MG63 (cell line): ENCODE measurements at regions not wholly inside any gene's neighbourhood (a gene's known extent, or its start where the extent isn't known, plus 50 kb on each side); places are given as distances from the start of the nearest gene placed in this dataset.
"Not testable (repeated sequence)": the region's sequence is repeated elsewhere in the genome, so short reads cannot be mapped to it uniquely, and the experiment has no call there.

Experiments
- DNase-seq: peaks from one replicate; pipeline ENCODE4 v3.0.0-alpha.2; 2020
- H3K27me3 ChIP-seq: fragments of 250-450 bp; sonication (Bioruptor Pico); 2 replicates; pipeline ENCODE4 v1.5.1; 2020; ENCODE audit warnings: mild to moderate bottlenecking, moderate library complexity
- H3K36me3 ChIP-seq: fragments of 250-450 bp; sonication (Bioruptor Pico); 2 replicates; pipeline ENCODE4 v1.5.1; 2020; ENCODE audit warnings: mild to moderate bottlenecking, moderate library complexity
- H3K4me3 ChIP-seq: fragments of 250-450 bp; sonication (Bioruptor Pico); 2 replicates; pipeline ENCODE4 v1.5.1; 2020; ENCODE audit warnings: mild to moderate bottlenecking, moderate library complexity
- H3K9me3 ChIP-seq: fragments of 250-450 bp; sonication (Bioruptor Pico); 2 replicates; pipeline ENCODE4 v1.5.1; 2020; ENCODE audit warnings: mild to moderate bottlenecking, moderate library complexity

GRCh38 chr4:130698251-130698650 lies 1602.3 kb downstream of the C4orf33 start:
- no peaks in the 10 kb centered on the region for H3K9me3 ChIP-seq
- H3K27me3 ChIP-seq = no peaks in the 10 kb centered on the region

DNA sequence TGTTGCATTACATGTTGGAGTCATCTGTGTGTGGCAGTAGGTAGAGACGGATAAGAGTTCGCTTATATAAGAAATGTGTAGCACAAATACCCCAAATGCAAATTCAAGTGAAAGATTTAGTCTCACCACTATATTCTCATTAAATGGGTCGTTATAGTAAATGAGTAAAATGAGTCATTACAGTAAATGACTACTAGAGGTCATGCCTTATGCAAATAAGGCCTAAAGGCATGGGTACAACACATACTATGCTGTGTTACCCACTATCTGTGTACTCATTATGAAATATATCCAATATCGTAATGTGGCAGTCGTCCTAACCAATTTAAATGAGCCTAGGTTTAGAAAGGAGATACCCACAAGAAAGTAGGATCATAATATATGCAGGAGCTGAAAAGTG lies 1603.1 kb downstream of the C4orf33 start:
- no peaks in the 10 kb centered on the region for H3K36me3 ChIP-seq
- H3K27me3 ChIP-seq = no peaks in the 10 kb centered on the region
- no peaks in the 10 kb centered on the region for H3K9me3 ChIP-seq
- DNase-seq = no peak
- H3K4me3 ChIP-seq = no peak overlapping the region

More at GRCh38 chr4:130698251-130698650, 1602.3 kb downstream of the C4orf33 start:
- no peak overlapping the region for H3K4me3 ChIP-seq
- H3K36me3 ChIP-seq = no peaks in the 10 kb centered on the region
- no peak for DNase-seq

DNA sequence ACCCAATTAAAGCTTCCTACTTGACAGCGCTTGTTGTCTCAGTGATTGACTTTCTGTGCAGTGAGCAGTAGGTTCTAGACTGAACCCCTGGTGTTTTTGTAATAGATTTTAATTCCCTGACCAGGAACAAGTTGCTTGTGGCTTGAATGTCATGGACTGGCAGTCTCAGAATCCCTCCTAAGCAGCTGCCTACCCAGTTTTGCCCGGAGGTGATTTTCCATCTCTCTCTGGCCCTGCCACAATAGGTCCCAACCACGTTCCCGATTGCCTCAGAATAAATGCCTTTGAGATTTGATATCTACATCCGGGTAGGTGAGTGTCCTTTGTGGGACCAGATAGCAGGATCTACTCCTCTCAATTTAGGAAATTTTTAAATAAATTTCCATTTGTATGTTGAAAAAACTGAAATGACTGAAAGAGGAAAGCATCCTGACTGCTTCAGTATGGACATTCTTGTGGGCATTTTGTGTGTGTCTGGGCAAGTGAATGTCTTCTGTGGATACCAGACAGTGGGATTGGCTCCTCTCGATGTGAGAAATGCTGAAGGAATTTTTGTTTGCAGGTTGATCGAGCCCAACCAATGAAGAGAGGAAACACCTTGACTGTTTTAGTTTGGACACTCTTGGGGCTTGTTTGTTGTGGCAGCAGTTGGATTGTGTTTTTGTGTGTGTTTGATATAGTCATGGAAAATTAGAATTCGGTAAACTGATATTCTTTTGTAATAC lies 1607.4 kb downstream of the C4orf33 start:
- H3K9me3 ChIP-seq = no peaks in the 10 kb centered on the region
- no peaks in the 10 kb centered on the region for H3K27me3 ChIP-seq
- DNase-seq = no peak
- no peaks in the 10 kb centered on the region for H3K36me3 ChIP-seq
- H3K4me3 ChIP-seq = no peak overlapping the region

DNA sequence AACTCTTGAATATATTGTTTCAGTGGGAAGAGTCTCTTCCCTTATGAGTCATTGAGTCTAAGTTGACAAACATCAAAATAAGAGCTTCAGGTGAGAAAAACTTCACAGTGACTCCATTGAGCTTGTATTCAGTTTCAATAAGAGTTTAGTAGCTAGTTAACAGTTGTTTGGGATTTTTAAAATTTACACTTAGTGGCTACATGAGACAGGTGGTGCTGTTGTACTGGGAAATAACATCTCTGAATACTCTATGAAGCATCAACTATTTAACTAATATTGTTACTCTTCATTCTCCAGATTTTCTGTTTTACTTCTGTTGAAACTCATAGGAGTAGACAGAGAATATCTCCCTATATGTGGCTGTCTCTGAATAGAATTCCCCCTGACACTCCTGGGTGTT lies 1609.1 kb downstream of the C4orf33 start:
- H3K9me3 ChIP-seq = no peaks in the 10 kb centered on the region
- no peaks in the 10 kb centered on the region for H3K36me3 ChIP-seq
- H3K27me3 ChIP-seq = no peaks in the 10 kb centered on the region
- DNase-seq = no peak
- no peak overlapping the region for H3K4me3 ChIP-seq

DNA sequence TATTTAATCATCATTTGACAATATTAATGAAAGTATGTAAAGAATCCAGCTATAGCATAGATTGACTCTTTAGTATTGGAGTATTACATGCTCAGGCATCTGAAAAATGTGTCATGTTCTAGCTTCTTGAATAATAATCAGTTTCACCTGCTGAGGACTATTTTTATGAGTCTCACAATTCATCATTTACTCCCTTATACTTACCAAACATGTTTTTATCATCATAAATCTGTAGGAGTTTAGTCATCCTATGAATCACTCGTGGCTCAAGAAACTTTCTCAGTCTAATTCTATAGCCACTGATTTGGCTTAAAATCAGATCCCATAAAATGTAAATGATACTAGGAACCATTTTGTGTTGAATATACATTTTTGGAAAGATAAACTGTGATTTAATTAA lies 1616.1 kb downstream of the C4orf33 start:
- Histone ChIP-seq H3K27me3 (no peaks in the 10 kb centered on the region), H3K9me3 (no peaks in the 10 kb centered on the region), H3K36me3 (no peaks in the 10 kb centered on the region), H3K4me3 (no peak overlapping the region)
- no peak for DNase-seq

GRCh38 chr4:130714006-130714405 lies 1618.1 kb downstream of the C4orf33 start:
- no peak overlapping the region for H3K4me3 ChIP-seq
- no peaks in the 10 kb centered on the region for H3K27me3 ChIP-seq
- DNase-seq = no peak
- H3K9me3 ChIP-seq = no peaks in the 10 kb centered on the region
- no peaks in the 10 kb centered on the region for H3K36me3 ChIP-seq

DNA sequence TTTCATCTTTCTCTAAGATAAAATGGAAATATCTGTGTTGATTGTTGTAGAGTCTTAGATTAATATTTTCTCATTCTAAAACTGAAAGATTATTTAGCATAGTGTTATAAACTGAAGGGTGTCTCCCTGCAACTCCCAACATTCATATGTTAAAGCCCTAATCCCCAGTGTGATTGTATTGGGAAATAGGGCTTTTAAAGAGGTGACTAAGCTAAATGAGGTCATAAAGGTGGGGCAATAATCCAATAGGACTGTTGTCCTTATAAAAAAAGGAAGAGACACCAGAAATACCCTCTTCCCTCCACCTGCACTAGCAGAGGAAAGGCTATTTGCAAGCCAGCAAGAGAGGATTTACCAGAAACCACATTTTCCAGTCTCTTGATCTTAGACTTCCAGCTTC lies 1626.4 kb downstream of the C4orf33 start:
- H3K4me3 ChIP-seq = no peak overlapping the region
- DNase-seq = no peak
- no peaks in the 10 kb centered on the region for H3K9me3 ChIP-seq
- H3K36me3 ChIP-seq = no peaks in the 10 kb centered on the region
- H3K27me3 ChIP-seq = no peaks in the 10 kb centered on the region

- Histone ChIP-seq H3K4me3 (no peak overlapping the region), H3K27me3 (no peaks in the 10 kb centered on the region), H3K9me3 (no peaks in the 10 kb centered on the region), H3K36me3 (no peaks in the 10 kb centered on the region)
- DNase-seq = no peak
Measured at GRCh38 chr4:130736436-130737185, 1640.7 kb downstream of the C4orf33 start.

DNA sequence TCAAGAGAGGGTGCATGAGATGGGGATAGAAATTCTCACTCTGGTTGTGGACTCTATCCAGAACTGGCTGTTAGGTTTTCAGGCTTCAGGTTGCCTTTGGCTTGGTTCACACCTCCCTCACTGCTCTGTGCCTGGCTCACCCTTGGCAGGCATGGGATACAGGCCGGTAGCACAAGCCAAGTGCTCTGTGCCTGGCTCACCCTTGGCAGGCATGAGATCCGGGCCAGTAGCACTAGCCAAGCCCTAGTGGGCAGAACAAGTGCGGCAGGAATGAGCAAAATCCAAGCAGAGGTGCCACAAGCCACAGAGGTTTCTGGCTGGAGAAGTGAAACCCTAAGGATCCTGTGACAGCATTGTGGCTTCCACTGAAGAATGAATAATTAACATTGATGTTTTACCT lies 1642.3 kb downstream of the C4orf33 start:
- Histone ChIP-seq H3K27me3 (no peaks in the 10 kb centered on the region), H3K9me3 (no peaks in the 10 kb centered on the region), H3K4me3 (no peak overlapping the region), H3K36me3 (no peaks in the 10 kb centered on the region)
- peak; percentile 42 for DNase-seq

DNA sequence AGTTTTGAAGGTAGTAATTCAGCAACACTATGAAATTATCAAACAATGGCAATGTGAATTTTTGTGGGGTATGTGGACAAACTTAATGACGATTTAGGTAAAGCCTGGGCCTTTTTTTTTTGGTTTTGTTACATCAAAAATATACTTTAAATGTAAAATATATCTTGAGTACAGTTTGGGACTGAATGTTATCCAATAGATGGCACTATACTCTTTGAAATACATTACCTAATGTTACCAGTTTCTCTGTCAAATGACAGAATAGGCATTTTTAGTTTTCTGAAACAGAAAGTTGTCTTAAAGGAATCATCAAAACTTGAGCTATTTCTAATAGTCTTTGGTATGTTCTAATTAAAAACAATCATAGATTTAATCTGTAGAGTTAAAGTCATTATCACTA lies 1651.9 kb downstream of the C4orf33 start:
- no peak for DNase-seq
- no peaks in the 10 kb centered on the region for H3K27me3 ChIP-seq
- no peak overlapping the region for H3K4me3 ChIP-seq
- no peaks in the 10 kb centered on the region for H3K9me3 ChIP-seq
- no peaks in the 10 kb centered on the region for H3K36me3 ChIP-seq

DNA sequence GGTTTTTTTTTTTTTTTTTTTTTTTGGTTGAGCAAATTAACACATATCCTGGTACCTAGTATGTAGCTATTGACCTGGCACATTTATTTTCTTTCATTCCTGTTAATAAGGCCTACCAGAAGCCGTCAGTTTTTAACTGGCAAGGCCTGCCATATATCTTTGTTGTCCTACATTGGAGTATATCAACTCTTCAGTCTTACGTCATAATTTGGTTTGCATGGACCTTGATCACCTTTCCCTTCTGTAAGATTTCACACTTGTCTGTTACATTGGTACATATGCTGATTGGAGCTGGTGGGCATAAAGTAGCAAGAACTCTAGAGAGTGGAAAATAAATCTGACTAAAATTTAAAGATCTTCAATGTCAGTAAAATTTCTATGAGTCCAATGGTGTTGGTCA lies 1658.0 kb downstream of the C4orf33 start:
- DNase-seq = no peak
- no peaks in the 10 kb centered on the region for H3K27me3 ChIP-seq
- H3K36me3 ChIP-seq = no peaks in the 10 kb centered on the region
- H3K9me3 ChIP-seq = no peaks in the 10 kb centered on the region
- H3K4me3 ChIP-seq = no peak overlapping the region

GRCh38 chr4:130760246-130760645 lies 1664.3 kb downstream of the C4orf33 start:
- Histone ChIP-seq H3K27me3 (no peaks in the 10 kb centered on the region), H3K36me3 (no peaks in the 10 kb centered on the region), H3K4me3 (no peak overlapping the region), H3K9me3 (no peaks in the 10 kb centered on the region)
- DNase-seq = no peak

- not testable (repeated sequence) for H3K27me3 ChIP-seq, DNase-seq, H3K9me3 ChIP-seq, H3K4me3 ChIP-seq, H3K36me3 ChIP-seq
Measured at GRCh38 chr4:130767384-130767783, 1671.4 kb downstream of the C4orf33 start.

- H3K9me3 ChIP-seq, H3K4me3 ChIP-seq, H3K36me3 ChIP-seq, DNase-seq, H3K27me3 ChIP-seq: not testable (repeated sequence)
Measured at GRCh38 chr4:130772966-130773365, 1677.0 kb downstream of the C4orf33 start.

DNA sequence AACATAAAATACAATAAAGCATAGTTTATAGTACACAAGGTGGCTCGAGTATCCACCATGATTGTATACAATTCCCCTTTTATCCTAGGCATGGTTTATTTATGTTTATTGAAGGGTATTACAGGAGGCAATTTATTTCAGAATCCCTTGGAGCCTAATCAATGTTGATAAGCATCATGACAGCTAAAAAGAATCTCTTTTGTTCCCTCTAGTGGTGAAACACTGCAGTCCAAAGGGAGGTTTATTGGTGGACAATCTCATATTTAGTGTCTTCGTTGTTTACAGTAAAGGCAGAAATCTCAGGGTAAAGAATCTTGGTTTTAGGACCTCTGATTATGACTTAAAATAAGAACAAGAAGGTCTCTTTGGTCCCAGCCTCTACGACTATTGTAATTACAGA lies 1712.5 kb downstream of the C4orf33 start:
- Histone ChIP-seq H3K36me3 (no peaks in the 10 kb centered on the region), H3K9me3 (no peaks in the 10 kb centered on the region), H3K4me3 (no peak overlapping the region), H3K27me3 (no peaks in the 10 kb centered on the region)
- no peak for DNase-seq

DNA sequence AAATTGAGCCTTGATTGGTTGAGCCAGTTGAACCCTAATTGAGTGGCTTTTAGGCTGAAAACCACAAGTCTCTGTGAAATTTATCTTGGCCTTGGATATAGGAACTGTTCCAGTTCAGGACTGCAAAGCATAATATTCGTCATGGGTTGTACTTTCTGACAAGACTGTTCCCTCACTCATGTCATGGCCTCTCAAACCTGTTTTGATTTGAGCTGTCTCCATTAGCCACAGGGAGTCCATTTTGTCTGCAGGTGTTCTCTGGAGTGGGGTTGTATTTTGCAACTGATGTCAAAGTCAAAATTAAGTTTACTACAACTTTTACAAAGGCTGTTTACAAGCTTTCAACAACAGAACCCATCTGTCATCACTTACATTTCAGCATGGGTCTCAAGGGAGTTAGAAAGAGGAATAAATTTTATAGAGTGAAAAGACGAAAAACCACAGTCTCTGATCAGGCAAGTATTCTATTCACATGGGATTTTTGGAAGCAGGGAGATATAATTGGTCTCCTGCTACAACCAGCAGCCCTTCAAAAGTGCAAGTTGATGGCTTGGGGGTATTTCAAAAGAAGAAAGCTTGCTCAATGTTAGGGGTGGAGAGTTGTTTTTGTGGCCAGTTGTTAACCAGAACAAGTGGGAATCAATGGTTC lies 1716.3 kb downstream of the C4orf33 start:
- Histone ChIP-seq H3K27me3 (no peaks in the 10 kb centered on the region), H3K9me3 (no peaks in the 10 kb centered on the region), H3K36me3 (no peaks in the 10 kb centered on the region), H3K4me3 (no peak overlapping the region)
- DNase-seq = no peak

- no peaks in the 10 kb centered on the region for H3K27me3 ChIP-seq
- no peak overlapping the region for H3K4me3 ChIP-seq
- DNase-seq = no peak
- H3K36me3 ChIP-seq = no peaks in the 10 kb centered on the region
- H3K9me3 ChIP-seq = no peaks in the 10 kb centered on the region
Measured at GRCh38 chr4:130814896-130815295, 1718.9 kb downstream of the C4orf33 start.

GRCh38 chr4:130820448-130820847 lies 1724.5 kb downstream of the C4orf33 start:
- no peak for DNase-seq
- Histone ChIP-seq H3K27me3 (no peaks in the 10 kb centered on the region), H3K36me3 (no peaks in the 10 kb centered on the region), H3K4me3 (no peak overlapping the region), H3K9me3 (no peaks in the 10 kb centered on the region)
